HL-60 (cell line): ENCODE measurements at regions not wholly inside any gene's neighbourhood (a gene's known extent, or its start where the extent isn't known, plus 50 kb on each side); places are given as distances from the start of the nearest gene placed in this dataset.

Experiments
- DNase-seq, 2 experiments: peaks; one replicate each; pipeline ENCODE4 v3.0.0-alpha.2; 2010 to 2020; ENCODE audit warnings: low read depth in 1 of 2, low spot score in 1 of 2
- H3K27ac ChIP-seq: fragments of 250-450 bp; sonication (Bioruptor Pico); replicated peaks from 2 replicates; pipeline ENCODE4 v1.5.1; 2020; ENCODE audit warnings: mild to moderate bottlenecking, moderate library complexity
- H3K27me3 ChIP-seq: fragments of 250-450 bp; sonication (Bioruptor Pico); 2 replicates; pipeline ENCODE4 v1.5.1; 2021; ENCODE audit warnings: mild to moderate bottlenecking, moderate library complexity; ENCODE audit not compliant: insufficient read depth, poor library complexity, severe bottlenecking
- H3K4me3 ChIP-seq: replicated peaks from 2 replicates; pipeline ENCODE4 v1.5.1; 2011; ENCODE audit warnings: mild to moderate bottlenecking, control low read depth, low read length; ENCODE audit not compliant: insufficient read depth
- CTCF ChIP-seq: IDR thresholded peaks from one replicate; pipeline ENCODE4 v1.5.1; 2011; ENCODE audit warnings: low read length, control low read depth, inconsistent platforms; ENCODE audit not compliant: insufficient read depth
- GABPA ChIP-seq: IDR thresholded peaks from 2 replicates; pipeline ENCODE4 v1.6.1; 2012; ENCODE audit warnings: low read depth
- POLR2AphosphoS5 ChIP-seq: IDR thresholded peaks from 2 replicates; pipeline ENCODE4 v1.6.1; 2012; ENCODE audit warnings: low read depth
- SPI1 ChIP-seq: IDR thresholded peaks from 2 replicates; pipeline ENCODE4 v1.6.1; 2012; ENCODE audit warnings: low read depth, mild to moderate bottlenecking, borderline replicate concordance
- TF ChIP-seq, protein P1 (sequence below): IDR thresholded peaks from 2 replicates; pipeline ENCODE4 v1.6.1; 2012; ENCODE audit warnings: low read depth; ENCODE audit not compliant: insufficient replicate concordance

DNA sequence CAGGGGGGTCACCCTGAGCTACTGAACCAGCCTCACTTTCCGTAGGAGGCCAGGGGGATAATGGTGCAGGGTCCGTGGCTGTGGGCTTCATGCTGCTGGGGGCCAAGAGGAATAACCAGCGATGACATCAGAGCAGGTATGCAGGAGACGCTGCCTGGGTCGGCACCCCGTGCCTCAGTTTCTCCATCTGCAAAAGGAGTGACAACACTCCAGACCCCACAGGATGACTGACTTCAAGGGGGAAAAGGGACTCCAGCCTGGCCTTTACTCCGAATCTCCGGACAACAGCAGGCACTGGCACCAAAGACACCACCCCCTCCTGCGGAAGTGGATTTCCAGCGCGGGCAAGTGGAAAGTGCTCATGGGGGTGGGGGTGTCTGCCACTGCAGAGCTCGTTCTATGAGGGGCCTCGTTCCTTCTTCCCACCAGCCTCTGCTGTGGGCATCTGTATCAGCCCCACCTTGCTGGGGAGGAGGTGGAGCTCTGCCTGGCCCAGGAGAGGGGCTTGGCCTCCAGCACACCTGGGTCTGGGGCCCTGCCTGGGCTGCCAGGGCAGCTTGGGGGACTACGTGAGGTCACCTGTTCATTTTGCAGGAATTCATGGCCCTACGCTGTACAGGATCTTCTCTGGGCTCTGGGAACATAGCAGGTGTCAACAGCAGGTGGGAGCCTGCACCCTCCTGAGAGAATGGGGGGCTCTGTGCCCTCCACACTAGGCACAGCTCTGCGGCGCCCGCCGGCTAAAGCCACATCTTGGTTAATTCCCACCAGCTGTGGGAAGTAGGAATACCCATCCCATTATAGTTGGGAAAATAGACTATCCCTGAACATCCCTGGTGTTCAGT is 216.6 kb upstream of the C14orf180 start:
- Histone ChIP-seq H3K4me3 (no peak overlapping the region), H3K27me3 (no peaks in the 10 kb centered on the region), H3K27ac (no peak overlapping the region)
- DNase-seq: no peak
- no peak for TF ChIP-seq GABPA
- no peak for TF ChIP-seq POLR2AphosphoS5
- TF ChIP-seq CTCF: no peak
- no peak for TF ChIP-seq SPI1
- TF ChIP-seq, protein P1, sequence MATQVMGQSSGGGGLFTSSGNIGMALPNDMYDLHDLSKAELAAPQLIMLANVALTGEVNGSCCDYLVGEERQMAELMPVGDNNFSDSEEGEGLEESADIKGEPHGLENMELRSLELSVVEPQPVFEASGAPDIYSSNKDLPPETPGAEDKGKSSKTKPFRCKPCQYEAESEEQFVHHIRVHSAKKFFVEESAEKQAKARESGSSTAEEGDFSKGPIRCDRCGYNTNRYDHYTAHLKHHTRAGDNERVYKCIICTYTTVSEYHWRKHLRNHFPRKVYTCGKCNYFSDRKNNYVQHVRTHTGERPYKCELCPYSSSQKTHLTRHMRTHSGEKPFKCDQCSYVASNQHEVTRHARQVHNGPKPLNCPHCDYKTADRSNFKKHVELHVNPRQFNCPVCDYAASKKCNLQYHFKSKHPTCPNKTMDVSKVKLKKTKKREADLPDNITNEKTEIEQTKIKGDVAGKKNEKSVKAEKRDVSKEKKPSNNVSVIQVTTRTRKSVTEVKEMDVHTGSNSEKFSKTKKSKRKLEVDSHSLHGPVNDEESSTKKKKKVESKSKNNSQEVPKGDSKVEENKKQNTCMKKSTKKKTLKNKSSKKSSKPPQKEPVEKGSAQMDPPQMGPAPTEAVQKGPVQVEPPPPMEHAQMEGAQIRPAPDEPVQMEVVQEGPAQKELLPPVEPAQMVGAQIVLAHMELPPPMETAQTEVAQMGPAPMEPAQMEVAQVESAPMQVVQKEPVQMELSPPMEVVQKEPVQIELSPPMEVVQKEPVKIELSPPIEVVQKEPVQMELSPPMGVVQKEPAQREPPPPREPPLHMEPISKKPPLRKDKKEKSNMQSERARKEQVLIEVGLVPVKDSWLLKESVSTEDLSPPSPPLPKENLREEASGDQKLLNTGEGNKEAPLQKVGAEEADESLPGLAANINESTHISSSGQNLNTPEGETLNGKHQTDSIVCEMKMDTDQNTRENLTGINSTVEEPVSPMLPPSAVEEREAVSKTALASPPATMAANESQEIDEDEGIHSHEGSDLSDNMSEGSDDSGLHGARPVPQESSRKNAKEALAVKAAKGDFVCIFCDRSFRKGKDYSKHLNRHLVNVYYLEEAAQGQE: no peak

- Histone ChIP-seq H3K4me3 (no peak overlapping the region), H3K27me3 (no peaks in the 10 kb centered on the region), H3K27ac (no peak overlapping the region)
- no peak for DNase-seq
- TF ChIP-seq SPI1 (no peak), GABPA (no peak), CTCF (no peak), POLR2AphosphoS5 (no peak)
- TF ChIP-seq, protein P1: no peak
These were observed 215.4 kb upstream of the C14orf180 start for GRCh38 chr14:104363891-104364760.

GRCh38 chr14:104364830-104365229 is 214.7 kb upstream of the C14orf180 start:
- no peak for DNase-seq
- TF ChIP-seq GABPA (no peak), CTCF (no peak), SPI1 (no peak), POLR2AphosphoS5 (no peak)
- TF ChIP-seq, protein P1: no peak
- H3K4me3 ChIP-seq: no peak overlapping the region
- no peaks in the 10 kb centered on the region for H3K27me3 ChIP-seq
- no peak overlapping the region for H3K27ac ChIP-seq
